Vagina (tissue), 2 donors: ENCODE measurements at regions not wholly inside any gene's neighbourhood (a gene's known extent, or its start where the extent isn't known, plus 50 kb on each side); places are given as distances from the start of the nearest gene placed in this dataset.

ENCODE experiments used
- DNase-seq, 2 donors: peaks; one replicate each; pipeline ENCODE4 v3.0.0-alpha.2; 2017; ENCODE audit errors: extremely low spot score in 2 of 2
- H3K27ac ChIP-seq: fragments of 200-600 bp; sonication (generic); one replicate; pipeline ENCODE4 v1.5.1; 2019
- H3K27me3 ChIP-seq: fragments of 200-600 bp; sonication (generic); one replicate; pipeline ENCODE4 v1.5.1; 2019
- H3K36me3 ChIP-seq, 2 donors: fragments of 200-600 bp; sonication (generic); one replicate each; pipeline ENCODE4 v1.5.1; 2017 to 2019
- H3K4me1 ChIP-seq: fragments of 200-600 bp; sonication (generic); one replicate; pipeline ENCODE4 v1.5.1; 2019
- H3K4me3 ChIP-seq, 2 donors: fragments of 200-600 bp; sonication (generic); 1 replicate in 1 of 2; 2 replicates in 1 of 2; pipeline ENCODE4 v1.5.1; 2016 to 2019
- H3K9me3 ChIP-seq: fragments of 200-600 bp; sonication (generic); one replicate; pipeline ENCODE4 v1.5.1; 2019
- CTCF ChIP-seq, 3 experiments: fragments of 450-650 bp in 2 of 3; fragments of 200-600 bp in 1 of 3; sonication (generic) in 1 of 3; IDR thresholded peaks; one replicate each; pipeline ENCODE4 v1.5.1; 2017 to 2019; ENCODE audit warnings: antibody characterized with exemption in 3 of 3, mild to moderate bottlenecking in 2 of 3, moderate library complexity in 2 of 3
- POLR2A ChIP-seq, 2 donors: fragments of 450-650 bp; IDR thresholded peaks; one replicate each; pipeline ENCODE4 v1.6.1; 2017; ENCODE audit warnings: antibody characterized with exemption in 2 of 2, mild to moderate bottlenecking in 2 of 2, moderate library complexity in 2 of 2
- POLR2AphosphoS5 ChIP-seq, 2 donors: sonication (generic); formaldehyde crosslinking; IDR thresholded peaks; one replicate each; pipeline ENCODE4 v1.9.0; 2017; ENCODE audit warnings: antibody characterized with exemption in 2 of 2, mild to moderate bottlenecking in 2 of 2, low read depth in 1 of 2; ENCODE audit not compliant: insufficient read depth in 1 of 2
- intact Hi-C: fragments of 100-400 bp; cut with DNase I; formaldehyde crosslinking; loops from one replicate; pipeline ENCODE4 v1.15.1; 2023

DNA sequence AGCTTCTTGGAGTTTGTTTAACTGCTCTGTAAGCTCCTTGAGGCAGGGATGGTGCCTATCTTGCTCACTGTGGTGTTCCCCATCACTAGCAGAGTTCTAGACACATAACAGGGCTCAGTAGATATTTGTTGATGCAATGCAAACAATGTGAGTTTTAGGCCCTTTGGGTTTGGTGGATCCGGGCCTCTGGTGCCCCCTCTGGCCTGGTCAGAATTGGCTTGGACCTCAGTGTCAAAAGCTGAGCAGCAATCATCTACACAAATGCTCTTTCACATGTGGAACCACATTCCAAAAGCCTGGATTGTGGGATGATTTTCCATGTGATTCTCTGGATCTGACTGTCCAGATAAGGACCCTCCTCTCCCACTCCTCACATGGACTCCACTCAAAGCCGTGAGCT lies 53.4 kb upstream of the BCAR3 start:
- H3K36me3 ChIP-seq: no peaks in the 10 kb centered on the region
- DNase-seq: no peak
- H3K27me3 ChIP-seq: no peaks in the 10 kb centered on the region
- TF ChIP-seq CTCF (IDR thresholded peaks at IDR 0.05) (no peak), POLR2AphosphoS5 (IDR thresholded peaks at IDR 0.05; ENCODE audit: insufficient read depth in 1 of 2, low read depth in 1 of 2) (no peak), POLR2A (IDR thresholded peaks at IDR 0.05) (no peak)
- H3K4me3 ChIP-seq: no peak overlapping the region
- H3K4me1 ChIP-seq: no peaks in the 10 kb centered on the region
- H3K27ac ChIP-seq: no peak overlapping the region
- intact Hi-C loops: no loop called here
- H3K9me3 ChIP-seq: no peaks in the 10 kb centered on the region

DNA sequence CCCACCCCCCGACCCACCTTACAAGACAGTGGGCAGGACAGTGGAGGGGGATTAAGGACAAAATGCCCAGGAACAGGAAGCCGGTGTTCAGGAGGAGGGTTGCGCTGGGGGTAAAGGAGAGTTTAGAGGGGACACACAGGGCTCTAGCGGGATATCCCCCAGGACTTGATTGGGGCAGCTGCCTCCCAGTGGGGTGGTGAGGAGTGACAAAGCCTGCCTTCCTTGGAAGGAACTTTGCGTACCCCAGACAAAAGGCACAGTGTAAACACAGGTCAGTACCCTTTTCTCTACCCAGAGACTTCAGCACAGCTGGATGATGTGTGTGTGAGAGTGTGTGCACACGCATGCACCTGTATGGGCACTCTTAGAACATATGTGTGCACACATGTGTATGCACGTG lies 51.7 kb upstream of the BCAR3 start:
- no peak for TF ChIP-seq CTCF (IDR thresholded peaks at IDR 0.05)
- TF ChIP-seq POLR2AphosphoS5 (IDR thresholded peaks at IDR 0.05; ENCODE audit: insufficient read depth in 1 of 2, low read depth in 1 of 2): no peak
- TF ChIP-seq POLR2A (IDR thresholded peaks at IDR 0.05): no peak
- no peaks in the 10 kb centered on the region for H3K9me3 ChIP-seq
- no peak overlapping the region for H3K27ac ChIP-seq
- no peaks in the 10 kb centered on the region for H3K27me3 ChIP-seq
- intact Hi-C loops: no loop called here
- DNase-seq: no peak
- H3K4me1 ChIP-seq: peaks cover 9% of the 10 kb centered on the region
- H3K4me3 ChIP-seq: no peak overlapping the region
- H3K36me3 ChIP-seq: no peaks in the 10 kb centered on the region

DNA sequence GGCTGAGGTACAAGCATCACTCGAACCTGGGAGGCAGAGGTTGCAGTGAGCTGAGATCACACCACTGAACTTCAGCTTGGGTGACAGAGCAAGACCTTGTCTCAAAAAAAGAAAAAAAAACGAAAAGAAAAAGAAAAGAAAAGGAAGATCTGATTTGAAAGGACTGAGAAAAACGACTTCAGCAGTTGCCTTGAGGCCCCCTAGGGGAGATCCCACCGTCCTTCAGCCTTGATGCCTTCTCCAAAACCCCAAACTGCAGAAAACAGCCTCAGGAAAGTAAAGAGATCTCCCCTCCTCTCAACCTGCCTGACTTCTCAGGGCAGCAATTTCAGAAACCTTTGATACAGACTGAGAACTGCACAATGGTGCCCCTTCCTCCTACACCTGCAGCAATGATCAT lies 50.9 kb upstream of the BCAR3 start:
- Histone ChIP-seq H3K27ac (no peak overlapping the region), H3K9me3 (no peaks in the 10 kb centered on the region), H3K36me3 (no peaks in the 10 kb centered on the region), H3K4me1 (peaks cover 15% of the 10 kb centered on the region), H3K4me3 (no peak overlapping the region), H3K27me3 (no peaks in the 10 kb centered on the region)
- intact Hi-C loops: no loop called here
- TF ChIP-seq POLR2AphosphoS5 (IDR thresholded peaks at IDR 0.05; ENCODE audit: insufficient read depth in 1 of 2, low read depth in 1 of 2) (no peak), CTCF (IDR thresholded peaks at IDR 0.05) (no peak), POLR2A (IDR thresholded peaks at IDR 0.05) (no peak)
- DNase-seq: no peak
